KMS-11 (cell line): ENCODE measurements at regions not wholly inside any gene's neighbourhood (a gene's known extent, or its start where the extent isn't known, plus 50 kb on each side); places are given as distances from the start of the nearest gene placed in this dataset.
"Not testable (repeated sequence)": the region's sequence is repeated elsewhere in the genome, so short reads cannot be mapped to it uniquely, and the experiment has no call there.

Experiments used
- H2AFZ ChIP-seq: fragments of 200-600 bp; sonication (generic); 2 replicates; pipeline ENCODE4 v1.6.1; 2016; ENCODE audit warnings: antibody characterized with exemption, mixed run types, low read depth
- H3K27ac ChIP-seq: fragments of 200-600 bp; sonication (generic); 2 replicates; pipeline ENCODE4 v1.6.1; 2016; ENCODE audit warnings: mild to moderate bottlenecking, mixed run types
- H3K27me3 ChIP-seq: fragments of 200-600 bp; sonication (generic); 2 replicates; pipeline ENCODE4 v1.6.1; 2017; ENCODE audit warnings: mild to moderate bottlenecking, low read depth, mixed run types, moderate library complexity; ENCODE audit not compliant: insufficient read depth
- H3K36me3 ChIP-seq: fragments of 200-600 bp; sonication (generic); 2 replicates; pipeline ENCODE4 v1.6.1; 2017; ENCODE audit warnings: mild to moderate bottlenecking, mixed run types; ENCODE audit not compliant: insufficient read depth
- H3K4me1 ChIP-seq: fragments of 200-600 bp; sonication (generic); 2 replicates; pipeline ENCODE4 v1.6.1; 2016; ENCODE audit warnings: mild to moderate bottlenecking, low read depth, mixed run types; ENCODE audit not compliant: poor library complexity, severe bottlenecking
- H3K4me2 ChIP-seq: fragments of 200-600 bp; sonication (generic); 2 replicates; pipeline ENCODE4 v1.7.0; 2016; ENCODE audit warnings: mild to moderate bottlenecking, mixed run types
- H3K4me3 ChIP-seq: fragments of 200-600 bp; sonication (generic); IDR thresholded peaks from 2 replicates; pipeline ENCODE4 v1.6.1; 2017; ENCODE audit warnings: low read depth, low read length, mixed read lengths; ENCODE audit not compliant: insufficient read depth
- H3K79me2 ChIP-seq: fragments of 200-600 bp; sonication (generic); 2 replicates; pipeline ENCODE4 v1.6.1; 2016; ENCODE audit warnings: low read depth, mixed run types; ENCODE audit not compliant: insufficient read depth
- H3K9ac ChIP-seq: fragments of 200-600 bp; sonication (generic); 2 replicates; pipeline ENCODE4 v1.6.1; 2016; ENCODE audit warnings: mild to moderate bottlenecking, mixed run types
- H4K20me1 ChIP-seq: fragments of 200-600 bp; sonication (generic); 2 replicates; pipeline ENCODE4 v1.6.1; 2016; ENCODE audit warnings: mild to moderate bottlenecking, mixed run types; ENCODE audit not compliant: insufficient read depth

DNA sequence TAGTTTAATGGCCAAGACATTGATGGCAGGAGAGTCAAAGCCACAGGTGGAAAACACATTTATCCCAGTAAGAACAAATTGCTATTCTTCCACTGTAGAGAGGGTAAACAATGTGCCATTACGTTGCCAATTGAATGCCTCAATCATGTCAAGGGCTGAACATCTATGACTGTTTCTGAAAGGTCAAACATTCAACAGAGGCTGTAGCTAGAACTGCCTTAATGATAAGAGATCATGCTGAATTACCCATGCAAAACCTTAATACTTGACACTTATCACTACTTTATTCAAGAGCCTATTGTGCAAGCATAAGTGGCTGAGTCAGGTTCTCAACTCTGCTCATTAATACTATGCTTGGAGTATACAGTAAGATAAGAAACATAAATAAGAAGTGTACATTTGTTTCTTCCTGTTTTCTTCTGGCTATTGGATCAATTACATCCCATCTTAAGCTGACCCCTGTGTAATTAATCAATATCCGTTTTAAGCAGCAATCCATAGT, 409.5 kb downstream of the OR4F29 start:
- H2AFZ ChIP-seq, H4K20me1 ChIP-seq, H3K9ac ChIP-seq, H3K4me2 ChIP-seq, H3K4me1 ChIP-seq, H3K4me3 ChIP-seq, H3K36me3 ChIP-seq, H3K27me3 ChIP-seq, H3K79me2 ChIP-seq, H3K27ac ChIP-seq: not testable (repeated sequence)

DNA sequence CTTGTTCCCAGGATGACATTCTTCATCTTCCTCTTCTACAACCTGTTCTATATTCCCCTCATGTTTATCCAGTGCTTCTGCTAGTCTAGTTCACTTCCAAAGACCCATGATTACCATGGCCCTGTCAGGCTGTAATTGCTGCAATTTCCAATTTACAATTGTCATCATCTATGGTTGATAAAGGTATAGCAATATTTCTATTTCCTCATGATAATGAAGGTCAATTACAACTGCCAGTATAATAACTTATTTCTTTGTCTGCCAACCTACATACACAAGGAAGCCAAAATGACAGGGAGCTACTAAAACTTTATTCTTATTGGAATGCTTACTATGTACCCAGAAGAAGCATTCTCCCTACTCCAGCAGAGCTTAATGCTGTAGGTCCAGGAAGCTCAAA, 410.3 kb downstream of the OR4F29 start:
- H3K36me3 ChIP-seq, H3K9ac ChIP-seq, H2AFZ ChIP-seq, H3K4me3 ChIP-seq, H3K27me3 ChIP-seq, H3K79me2 ChIP-seq, H3K27ac ChIP-seq, H3K4me2 ChIP-seq, H3K4me1 ChIP-seq, H4K20me1 ChIP-seq: not testable (repeated sequence)

DNA sequence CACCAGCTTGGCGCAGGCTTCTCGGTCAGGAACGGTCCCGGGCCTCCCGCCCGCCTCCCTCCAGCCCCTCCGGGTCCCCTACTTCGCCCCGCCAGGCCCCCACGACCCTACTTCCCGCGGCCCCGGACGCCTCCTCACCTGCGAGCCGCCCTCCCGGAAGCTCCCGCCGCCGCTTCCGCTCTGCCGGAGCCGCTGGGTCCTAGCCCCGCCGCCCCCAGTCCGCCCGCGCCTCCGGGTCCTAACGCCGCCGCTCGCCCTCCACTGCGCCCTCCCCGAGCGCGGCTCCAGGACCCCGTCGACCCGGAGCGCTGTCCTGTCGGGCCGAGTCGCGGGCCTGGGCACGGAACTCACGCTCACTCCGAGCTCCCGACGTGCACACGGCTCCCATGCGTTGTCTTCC, 422.3 kb downstream of the OR4F29 start:
- not testable (repeated sequence) for H3K27me3 ChIP-seq, H3K79me2 ChIP-seq, H3K27ac ChIP-seq, H2AFZ ChIP-seq, H3K9ac ChIP-seq, H3K4me1 ChIP-seq, H3K4me2 ChIP-seq, H3K4me3 ChIP-seq, H3K36me3 ChIP-seq, H4K20me1 ChIP-seq

DNA sequence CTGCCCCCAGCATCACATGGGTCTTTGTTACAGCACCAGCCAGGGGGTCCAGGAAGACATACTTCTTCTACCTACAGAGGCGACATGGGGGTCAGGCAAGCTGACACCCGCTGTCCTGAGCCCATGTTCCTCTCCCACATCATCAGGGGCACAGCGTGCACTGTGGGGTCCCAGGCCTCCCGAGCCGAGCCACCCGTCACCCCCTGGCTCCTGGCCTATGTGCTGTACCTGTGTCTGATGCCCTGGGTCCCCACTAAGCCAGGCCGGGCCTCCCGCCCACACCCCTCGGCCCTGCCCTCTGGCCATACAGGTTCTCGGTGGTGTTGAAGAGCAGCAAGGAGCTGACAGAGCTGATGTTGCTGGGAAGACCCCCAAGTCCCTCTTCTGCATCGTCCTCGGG, 434.2 kb downstream of the OR4F29 start:
- H2AFZ ChIP-seq, H3K36me3 ChIP-seq, H3K27me3 ChIP-seq, H3K4me2 ChIP-seq, H4K20me1 ChIP-seq, H3K27ac ChIP-seq, H3K9ac ChIP-seq, H3K79me2 ChIP-seq, H3K4me3 ChIP-seq, H3K4me1 ChIP-seq: not testable (repeated sequence)

DNA sequence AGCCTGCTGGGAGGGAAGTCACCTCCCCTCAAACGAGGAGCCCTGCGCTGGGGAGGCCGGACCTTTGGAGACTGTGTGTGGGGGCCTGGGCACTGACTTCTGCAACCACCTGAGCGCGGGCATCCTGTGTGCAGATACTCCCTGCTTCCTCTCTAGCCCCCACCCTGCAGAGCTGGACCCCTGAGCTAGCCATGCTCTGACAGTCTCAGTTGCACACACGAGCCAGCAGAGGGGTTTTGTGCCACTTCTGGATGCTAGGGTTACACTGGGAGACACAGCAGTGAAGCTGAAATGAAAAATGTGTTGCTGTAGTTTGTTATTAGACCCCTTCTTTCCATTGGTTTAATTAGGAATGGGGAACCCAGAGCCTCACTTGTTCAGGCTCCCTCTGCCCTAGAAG, 435.5 kb downstream of the OR4F29 start:
- not testable (repeated sequence) for H3K4me2 ChIP-seq, H2AFZ ChIP-seq, H3K4me1 ChIP-seq, H3K9ac ChIP-seq, H4K20me1 ChIP-seq, H3K27ac ChIP-seq, H3K36me3 ChIP-seq, H3K79me2 ChIP-seq, H3K27me3 ChIP-seq, H3K4me3 ChIP-seq

DNA sequence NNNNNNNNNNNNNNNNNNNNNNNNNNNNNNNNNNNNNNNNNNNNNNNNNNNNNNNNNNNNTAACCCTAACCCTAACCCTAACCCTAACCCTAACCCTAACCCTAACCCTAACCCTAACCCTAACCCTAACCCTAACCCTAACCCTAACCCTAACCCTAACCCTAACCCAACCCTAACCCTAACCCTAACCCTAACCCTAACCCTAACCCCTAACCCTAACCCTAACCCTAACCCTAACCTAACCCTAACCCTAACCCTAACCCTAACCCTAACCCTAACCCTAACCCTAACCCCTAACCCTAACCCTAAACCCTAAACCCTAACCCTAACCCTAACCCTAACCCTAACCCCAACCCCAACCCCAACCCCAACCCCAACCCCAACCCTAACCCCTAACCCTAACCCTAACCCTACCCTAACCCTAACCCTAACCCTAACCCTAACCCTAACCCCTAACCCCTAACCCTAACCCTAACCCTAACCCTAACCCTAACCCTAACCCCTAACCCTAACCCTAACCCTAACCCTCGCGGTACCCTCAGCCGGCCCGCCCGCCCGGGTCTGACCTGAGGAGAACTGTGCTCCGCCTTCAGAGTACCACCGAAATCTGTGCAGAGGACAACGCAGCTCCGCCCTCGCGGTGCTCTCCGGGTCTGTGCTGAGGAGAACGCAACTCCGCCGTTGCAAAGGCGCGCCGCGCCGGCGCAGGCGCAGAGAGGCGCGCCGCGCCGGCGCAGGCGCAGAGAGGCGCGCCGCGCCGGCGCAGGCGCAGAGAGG, 441.3 kb downstream of the OR4F29 start:
- H3K4me2 ChIP-seq, H3K27me3 ChIP-seq, H3K27ac ChIP-seq, H4K20me1 ChIP-seq, H2AFZ ChIP-seq, H3K4me3 ChIP-seq, H3K9ac ChIP-seq, H3K79me2 ChIP-seq, H3K36me3 ChIP-seq, H3K4me1 ChIP-seq: not testable (repeated sequence)
